ENCODE measurements at regions not wholly inside any gene's neighbourhood (a gene's known extent, or its start where the extent isn't known, plus 50 kb on each side); places are given as distances from the start of the nearest gene placed in this dataset.
"Not testable (repeated sequence)": the region's sequence is repeated elsewhere in the genome, so short reads cannot be mapped to it uniquely, and the experiment has no call there.

GRCh38 chrX:5490786-5491563, 737.7 kb downstream of the NLGN4X start:
- no peak for DNase-seq

DNA sequence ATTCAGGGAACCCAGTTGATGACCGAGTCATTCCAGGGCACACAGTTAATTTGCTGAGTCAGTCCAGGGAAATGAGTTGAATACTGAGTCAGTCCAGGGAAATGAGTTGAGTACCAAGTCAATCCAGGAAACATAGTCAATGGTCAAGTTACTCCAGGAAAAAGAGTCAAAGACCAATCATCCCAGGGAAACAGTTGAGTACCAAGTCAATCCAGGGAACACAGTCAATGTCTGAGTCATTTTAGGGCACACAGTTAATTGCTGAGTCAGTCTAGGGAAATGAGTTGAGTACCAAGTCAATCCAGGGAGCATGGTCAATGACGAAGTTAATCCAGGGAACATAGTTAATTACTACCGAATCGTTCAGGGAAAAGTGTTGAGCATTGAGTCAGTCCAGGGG, 754.4 kb downstream of the NLGN4X start:
- DNase-seq: no peak

GRCh38 chrX:5458300-5458842, 770.3 kb downstream of the NLGN4X start:
- DNase-seq: no peak

- no peak for DNase-seq
These were observed 779.3 kb downstream of the NLGN4X start for GRCh38 chrX:5449323-5449722.

GRCh38 chrX:5431823-5432222, 796.8 kb downstream of the NLGN4X start:
- DNase-seq: no peak

DNA sequence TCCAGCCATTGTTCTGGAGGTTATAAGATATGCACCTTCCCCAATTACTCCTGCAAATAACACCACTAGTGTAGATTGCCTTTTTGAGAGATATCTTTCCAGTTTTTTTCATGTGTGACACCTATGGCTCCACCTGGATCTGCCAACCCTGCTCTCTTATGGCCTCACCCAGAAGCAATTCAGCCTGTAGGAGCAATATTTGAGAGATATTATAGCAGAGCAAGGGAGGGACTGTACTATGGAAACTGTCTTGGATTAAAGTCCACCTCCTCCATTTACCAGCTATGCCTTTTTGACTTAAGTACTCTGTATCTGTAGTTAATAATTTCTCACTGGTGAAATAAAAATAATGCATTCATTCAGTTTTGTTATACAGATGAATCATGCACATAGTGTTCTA, 803.5 kb downstream of the NLGN4X start:
- no peak for DNase-seq

DNA sequence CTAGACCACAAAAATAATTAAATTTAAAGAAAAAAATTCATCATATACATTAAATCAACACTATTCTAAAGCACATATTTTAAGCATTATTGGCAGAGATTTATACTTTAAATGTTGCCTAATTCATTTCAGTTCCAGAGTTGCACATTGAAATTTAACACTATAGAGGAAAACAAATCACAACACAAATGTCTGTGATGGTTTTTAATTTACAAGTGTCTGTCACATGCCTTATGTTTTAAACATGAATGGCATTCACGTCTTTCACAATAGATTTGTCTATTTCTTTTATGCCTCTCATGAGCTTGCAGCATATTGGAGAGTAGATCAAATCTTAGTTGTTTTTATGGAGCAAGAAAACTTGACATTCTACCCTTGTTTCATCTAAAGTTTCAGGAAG, 811.3 kb downstream of the NLGN4X start:
- no peak for DNase-seq

- no peak for DNase-seq
These were observed 812.9 kb downstream of the NLGN4X start for GRCh38 chrX:5415738-5416137.

DNA sequence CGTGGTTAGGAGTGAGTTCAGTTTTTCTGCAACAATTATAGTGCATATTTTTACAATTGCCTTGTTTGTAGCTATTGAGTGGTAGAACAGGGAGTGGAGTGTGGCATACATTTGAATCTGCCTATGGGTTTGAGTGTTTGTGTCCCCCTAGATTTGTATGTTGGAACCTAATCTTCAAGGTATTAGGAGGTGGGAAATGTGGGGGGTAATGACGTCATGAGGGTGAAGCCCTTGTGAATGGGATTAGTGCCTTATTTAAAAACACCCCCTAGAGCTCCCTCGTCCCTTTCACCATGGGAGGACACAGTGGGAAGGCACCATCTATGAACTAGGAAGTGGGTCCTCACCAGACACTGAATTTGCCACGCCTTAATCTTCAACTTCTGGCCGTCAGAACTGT, 819.6 kb downstream of the NLGN4X start:
- no peak for DNase-seq

- no peak for DNase-seq
These were observed 826.2 kb downstream of the NLGN4X start for GRCh38 chrX:5402461-5402860.

- no peak for DNase-seq
These were observed 829.3 kb downstream of the NLGN4X start for GRCh38 chrX:5399403-5399802.

DNA sequence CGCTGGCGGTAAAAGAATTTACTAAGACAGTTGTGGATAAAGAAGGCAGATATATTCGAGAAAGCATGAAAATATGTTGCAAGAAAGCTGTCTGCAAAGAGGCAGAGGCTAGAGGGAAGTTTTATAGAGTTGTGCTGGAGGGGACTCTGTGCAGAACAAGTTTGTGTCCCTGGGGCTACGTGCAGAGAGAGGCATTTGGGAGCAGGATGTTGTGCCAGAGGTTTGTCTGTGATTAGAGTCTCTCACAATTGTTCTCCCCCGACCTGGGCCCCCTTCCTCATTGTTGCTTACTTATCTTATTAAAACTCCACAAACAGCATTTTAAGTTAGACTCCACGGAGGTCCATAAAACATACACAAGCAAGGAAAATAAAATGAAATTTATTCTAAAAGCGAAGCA, 831.3 kb downstream of the NLGN4X start:
- DNase-seq: no peak

DNA sequence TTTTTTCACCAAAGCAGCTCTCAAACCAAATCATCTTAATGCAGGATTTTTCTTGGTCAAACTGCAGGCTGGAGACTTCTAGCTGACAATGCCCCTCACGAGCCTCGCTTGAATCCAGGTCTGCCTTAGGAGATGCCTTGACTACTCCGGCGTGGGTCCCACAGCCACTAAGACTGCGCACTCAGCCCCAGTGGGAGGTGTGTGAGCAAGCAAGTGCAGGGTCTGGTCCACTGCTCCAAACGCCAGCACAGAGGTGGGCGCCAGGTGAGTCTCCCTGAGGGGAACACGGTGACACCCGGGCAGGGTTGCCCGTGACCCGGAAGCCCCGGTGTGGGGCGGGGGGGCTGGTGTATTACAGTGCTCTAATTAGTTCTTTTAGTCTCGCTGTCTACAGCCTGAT, 838.3 kb downstream of the NLGN4X start:
- no peak for DNase-seq

DNA sequence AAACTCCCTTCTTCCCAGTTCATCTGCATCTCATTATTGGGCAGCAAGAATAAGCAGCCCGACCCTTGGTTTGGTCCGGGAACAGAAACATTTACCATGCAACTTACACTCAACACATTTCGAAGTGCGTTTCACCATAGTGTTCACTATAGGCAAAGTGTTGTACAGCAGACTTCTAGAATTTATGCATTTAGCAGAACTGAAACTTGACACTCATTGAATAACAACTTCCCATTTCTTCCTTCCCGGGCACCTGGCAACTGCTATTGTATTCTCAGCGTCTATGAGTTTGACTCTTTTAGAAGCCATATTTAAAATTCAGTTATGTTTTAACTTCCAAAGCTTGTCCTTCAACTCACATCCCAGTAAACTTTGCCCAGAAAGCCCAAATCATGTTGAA, 840.6 kb downstream of the NLGN4X start:
- no peak for DNase-seq

- DNase-seq: no peak
These were observed 848.2 kb downstream of the NLGN4X start for GRCh38 chrX:5380426-5380825.

DNA sequence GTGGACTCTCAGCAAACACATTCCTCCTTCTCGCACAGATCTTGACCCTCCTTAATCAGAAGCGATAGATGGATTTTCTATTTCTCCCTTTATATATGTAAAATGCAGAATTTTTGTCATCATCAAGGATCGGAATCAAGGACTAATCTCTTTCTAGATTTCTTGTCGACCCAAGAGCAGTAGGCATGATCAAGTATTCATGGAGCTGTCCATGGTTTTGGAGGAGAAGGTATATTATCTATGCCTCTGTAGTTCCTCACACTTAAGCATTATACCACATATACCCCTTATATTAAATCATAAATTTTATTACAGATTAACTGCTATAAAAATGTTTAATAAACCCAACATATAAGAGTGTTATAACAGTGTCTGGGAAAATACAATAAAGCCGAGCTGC, 886.8 kb downstream of the NLGN4X start:
- DNase-seq: no peak

DNA sequence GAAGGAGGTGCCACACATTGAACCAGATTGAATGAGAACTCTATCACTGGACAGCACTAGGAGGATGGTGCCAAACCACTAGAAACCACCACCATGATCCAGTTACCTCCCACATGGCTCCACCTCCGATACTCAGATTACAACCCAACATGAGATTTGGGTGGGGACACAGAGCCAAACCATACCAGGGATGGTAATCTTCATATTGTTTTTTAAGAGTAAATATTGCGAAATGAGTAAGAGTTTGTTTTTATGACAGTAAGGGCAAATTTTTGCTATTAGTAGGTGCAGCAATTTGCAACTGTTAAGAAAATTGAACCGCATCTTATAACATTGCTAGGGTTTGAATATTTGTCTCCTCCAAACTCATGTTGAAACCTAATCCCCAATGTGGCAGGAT, 891.5 kb downstream of the NLGN4X start:
- DNase-seq: no peak

GRCh38 chrX:5324546-5324945, 904.1 kb downstream of the NLGN4X start:
- no peak for DNase-seq

GRCh38 chrX:5314148-5314547, 914.5 kb downstream of the NLGN4X start:
- DNase-seq: no peak

DNA sequence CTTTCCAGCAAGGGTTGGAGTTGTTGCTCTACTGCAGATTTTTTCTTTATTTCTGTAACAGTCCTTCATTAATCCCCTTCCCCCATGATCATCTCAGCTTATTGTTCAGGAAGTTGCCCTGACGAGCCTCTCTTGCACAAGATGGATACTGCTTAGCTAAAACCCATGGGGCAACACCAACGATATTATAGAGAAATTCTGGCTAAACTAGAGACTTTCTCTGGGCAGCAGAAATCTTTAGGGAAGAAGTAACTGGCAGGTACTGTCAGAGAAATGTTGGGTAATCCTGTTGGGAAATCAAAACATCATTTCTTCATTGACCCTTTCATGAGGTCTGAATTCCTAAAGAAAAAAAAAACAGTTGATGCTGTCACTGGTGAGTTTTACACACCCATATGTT, 921.3 kb downstream of the NLGN4X start:
- no peak for DNase-seq

- DNase-seq: no peak
These were observed 922.0 kb downstream of the NLGN4X start for GRCh38 chrX:5306654-5307121.

- DNase-seq: no peak
These were observed 923.2 kb downstream of the NLGN4X start for GRCh38 chrX:5305452-5305851.

GRCh38 chrX:5295004-5295403, 933.7 kb downstream of the NLGN4X start:
- no peak for DNase-seq

DNA sequence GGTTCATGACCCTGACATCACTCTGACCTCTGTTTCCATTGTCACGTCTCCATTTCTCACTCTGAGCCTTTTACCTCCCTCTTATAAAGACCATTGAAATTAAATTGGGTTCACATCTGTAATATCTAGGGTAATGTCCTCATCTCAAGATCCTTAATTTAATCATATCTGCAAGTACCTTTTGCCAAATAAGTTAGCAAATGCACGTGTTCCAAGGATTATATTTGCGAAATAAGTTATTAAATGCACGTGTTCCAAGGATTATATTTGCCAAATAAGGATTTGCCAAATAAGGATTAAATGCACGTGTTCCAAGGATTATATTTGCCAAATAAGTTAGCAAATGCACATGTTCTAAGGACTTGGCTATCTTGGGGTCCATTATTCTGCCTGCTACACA, 938.0 kb downstream of the NLGN4X start:
- no peak for DNase-seq

- DNase-seq: not testable (repeated sequence)
These were observed 938.7 kb downstream of the NLGN4X start for GRCh38 chrX:5289949-5290348.

Measured in T-helper 9 cell (primary cell).